Esophagus mucosa (tissue), 1 donor: ENCODE measurements at regions not wholly inside any gene's neighbourhood (a gene's known extent, or its start where the extent isn't known, plus 50 kb on each side); places are given as distances from the start of the nearest gene placed in this dataset.
"Not testable (repeated sequence)": the region's sequence is repeated elsewhere in the genome, so short reads cannot be mapped to it uniquely, and the experiment has no call there.

ENCODE experiments used
- ATAC-seq: fragments of 200-7000 bp; cut with Tn5 transposase; one replicate; pipeline ENCODE4 v1.9.1; 2020
- donor health status: DM: yes; HTN: yes; CAD: no.

DNA sequence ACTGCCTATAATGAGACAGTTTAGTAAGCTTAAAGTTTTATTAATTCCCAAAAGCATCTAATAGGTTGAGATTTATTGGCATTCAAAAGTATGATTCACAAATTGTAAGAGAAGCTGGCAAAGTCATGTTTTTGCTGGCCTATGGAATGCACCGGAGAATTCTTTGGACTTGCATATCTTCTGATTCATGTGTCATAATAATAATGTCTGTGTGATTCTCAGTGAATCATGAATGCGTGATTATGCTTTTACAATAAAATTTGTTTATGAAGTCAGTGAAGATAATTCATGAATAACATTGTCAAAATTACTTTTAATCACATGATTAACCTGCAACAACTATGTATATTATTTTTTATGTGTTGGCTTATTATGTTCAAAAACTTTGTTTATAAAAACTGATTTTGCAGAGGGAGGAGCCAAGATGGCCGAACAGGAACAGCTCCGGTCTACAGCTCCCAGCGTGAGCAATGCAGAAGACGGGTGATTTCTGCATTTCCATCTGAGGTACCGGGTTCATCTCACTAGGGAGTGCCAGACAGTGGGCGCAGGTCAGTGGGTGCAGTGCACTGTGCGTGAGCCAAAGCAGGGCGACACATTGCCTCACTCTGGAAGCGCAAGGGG lies 389.2 kb downstream of the SRGAP2C start:
- peak; percentile 57 for ATAC-seq

DNA sequence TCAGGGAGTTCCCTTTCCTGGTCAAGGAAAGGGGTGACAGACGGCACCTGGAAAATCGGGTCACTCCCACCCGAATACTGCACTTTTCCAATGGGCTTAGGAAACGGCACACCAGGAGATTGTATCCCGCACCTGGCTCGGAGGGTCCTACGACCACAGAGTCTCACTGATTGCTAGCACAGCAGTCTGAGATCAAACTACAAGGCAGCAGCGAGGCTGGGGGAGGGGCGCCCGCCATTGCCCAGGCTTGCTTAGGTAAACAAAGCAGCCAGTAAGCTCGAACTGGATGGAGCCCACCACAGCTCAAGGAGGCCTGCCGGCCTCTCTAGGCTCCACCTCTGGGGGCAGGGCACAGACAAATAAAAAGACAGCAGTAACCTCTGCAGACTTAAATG lies 389.7 kb downstream of the SRGAP2C start:
- not testable (repeated sequence) for ATAC-seq

DNA sequence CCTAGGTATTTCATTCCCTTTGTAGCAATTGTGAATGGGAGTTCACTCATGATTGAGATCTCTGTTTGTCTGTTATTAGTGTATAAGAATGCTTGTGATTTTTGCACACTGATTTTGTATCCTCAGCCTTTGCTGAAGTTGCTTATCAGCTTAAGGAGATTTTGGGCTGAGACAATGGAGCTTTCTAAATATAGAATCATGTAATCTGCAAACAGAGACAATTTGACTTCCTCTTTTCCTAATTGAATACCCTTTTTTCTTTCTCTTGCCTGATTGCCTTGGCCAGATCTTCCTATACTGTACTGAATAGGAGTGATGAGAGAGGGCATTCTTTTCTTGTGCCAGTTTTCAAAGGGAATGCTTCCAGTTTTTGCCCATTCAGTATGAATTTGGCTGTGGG lies 398.1 kb downstream of the SRGAP2C start:
- ATAC-seq = not testable (repeated sequence)

DNA sequence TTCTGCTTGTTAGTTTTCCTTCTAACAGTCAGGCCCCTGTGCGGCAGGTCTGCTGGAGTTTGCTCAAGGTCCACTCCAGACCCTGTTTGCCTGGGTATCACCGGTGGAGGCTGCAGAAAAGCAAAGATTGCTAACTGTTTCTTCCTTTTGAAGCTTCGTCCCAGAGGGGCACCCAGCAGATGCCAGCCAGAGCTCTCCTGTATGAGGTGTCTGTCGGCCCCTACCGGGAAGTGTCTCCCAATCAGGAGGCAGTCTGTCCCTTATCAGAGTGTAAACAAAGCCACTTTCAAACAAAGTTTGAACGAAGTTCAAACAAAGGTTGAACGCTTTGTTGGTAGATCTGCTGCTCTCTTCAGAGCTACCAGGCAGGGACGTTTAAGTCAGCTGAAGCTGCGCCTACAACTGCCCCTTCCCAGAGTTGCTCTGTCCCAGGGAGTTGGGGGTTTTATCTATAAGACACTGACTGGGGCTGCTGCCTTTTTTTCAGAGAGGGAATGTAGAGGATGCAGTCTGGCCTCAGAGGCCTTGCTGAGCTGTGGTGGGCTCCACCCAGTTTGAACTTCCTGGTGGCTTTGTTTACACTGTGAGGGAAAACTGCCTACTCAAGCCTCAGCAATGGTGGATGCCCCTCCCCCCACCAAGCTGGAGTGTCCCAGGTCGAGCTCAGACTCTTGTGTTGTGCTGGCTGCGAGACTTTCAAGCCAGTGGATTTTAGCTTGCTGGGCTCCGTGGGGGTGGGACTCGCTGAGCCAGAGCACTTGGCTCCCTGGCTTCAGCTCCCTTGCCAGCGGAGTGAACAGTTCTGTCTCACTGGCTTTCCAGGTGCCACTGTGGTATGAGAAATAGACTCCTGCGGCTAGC lies 401.8 kb downstream of the SRGAP2C start:
- ATAC-seq = no peak

DNA sequence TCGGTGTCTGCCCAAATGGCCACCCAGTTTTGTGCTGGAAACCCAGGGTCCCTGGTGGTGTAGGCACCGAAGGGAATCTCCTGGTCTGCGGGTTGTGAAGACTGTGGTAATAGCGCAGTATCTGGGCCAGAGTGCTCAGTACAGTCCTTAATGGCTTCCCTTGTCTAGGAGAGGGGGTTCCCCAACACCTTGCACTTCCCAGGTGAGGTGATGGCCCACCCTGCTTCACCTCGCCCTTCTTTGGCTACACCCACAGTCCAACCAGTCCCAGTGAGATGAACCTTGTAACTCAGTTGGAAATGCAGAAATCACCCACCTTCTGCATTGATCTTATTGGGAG lies 402.4 kb downstream of the SRGAP2C start:
- ATAC-seq = no peak

DNA sequence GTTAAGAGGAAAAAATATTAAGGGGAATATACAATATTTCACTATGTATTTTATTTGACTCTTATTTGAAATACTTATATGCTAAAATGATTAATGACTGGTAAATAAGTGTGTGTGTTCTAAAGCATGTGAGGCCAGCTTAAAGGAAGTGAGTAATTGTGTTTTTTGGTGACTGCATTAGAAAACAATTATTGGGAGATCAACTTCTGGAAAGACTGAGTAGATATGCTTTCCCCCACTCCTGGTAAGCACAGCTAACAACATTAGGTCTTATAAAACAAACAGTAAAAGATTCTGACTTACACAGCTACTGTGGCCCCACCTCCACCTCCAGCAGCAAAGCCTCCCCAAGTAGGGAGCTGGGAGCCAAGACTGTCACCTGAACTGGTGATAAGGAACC lies 403.0 kb downstream of the SRGAP2C start:
- ATAC-seq = no peak

DNA sequence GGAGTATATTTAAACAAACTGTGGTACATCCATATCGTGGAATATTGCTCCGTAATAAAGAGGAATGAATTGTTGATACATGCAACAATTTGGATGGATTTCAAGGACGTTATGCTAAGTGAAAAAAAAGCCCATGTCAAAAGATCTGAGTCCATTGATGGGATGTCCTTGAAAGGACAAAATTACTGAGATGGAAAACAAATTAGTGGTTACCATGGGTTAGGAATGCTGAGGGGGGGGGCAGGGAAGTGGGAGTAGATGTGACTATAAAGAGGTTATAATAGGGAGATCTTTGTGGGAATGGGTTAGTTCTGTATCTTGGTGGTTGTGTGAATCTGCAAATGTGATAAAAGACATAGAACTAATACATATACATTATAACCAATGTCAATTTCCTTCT lies 409.3 kb downstream of the SRGAP2C start:
- ATAC-seq = no peak

DNA sequence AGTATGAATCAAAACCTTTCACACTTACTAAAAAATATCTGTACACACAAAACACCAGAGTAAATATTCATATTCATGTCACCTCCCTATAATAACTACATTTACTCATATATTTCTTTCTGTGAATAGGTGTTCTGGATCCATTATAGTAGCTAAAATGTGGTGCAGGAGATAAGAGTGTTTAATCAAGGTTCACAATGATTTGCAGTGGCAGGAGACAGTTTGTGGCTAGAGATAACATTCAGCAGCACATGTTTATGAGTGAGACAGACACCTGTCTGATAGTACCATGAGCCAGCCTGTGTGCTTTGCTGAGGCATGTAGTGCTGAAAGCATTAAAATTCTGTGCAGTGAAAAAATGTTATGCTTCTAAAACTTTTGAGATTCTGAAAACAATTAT lies 410.3 kb downstream of the SRGAP2C start:
- ATAC-seq = no peak

DNA sequence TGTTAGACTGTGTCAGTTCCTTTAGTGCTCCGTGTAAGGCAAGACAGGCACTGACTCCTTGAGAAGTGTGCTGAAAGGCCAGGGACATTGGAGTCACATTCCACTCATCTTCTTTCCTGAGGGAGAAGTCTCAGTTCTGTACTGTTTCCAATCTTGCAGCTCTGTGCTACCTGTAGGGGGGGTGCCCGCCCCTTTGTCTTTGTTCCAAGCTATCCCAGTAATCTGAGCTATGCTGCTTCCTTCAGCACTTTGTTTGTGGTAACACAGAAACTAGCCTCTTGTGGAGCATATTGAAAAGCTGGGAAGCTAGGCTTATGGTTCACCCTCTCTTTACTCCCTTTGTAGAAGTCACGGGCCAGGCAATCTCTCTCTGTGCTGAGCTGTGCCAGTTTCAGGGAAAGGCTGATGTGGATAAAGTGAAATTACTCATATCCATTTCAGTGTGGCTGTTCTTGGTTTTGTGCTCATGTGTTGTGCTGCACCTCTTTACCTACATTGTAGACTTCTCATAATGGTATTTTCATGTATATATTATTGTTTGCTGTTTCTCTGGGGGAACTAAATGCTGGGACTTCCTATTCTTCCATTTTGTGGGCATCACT lies 420.2 kb downstream of the SRGAP2C start:
- ATAC-seq = not testable (repeated sequence)

DNA sequence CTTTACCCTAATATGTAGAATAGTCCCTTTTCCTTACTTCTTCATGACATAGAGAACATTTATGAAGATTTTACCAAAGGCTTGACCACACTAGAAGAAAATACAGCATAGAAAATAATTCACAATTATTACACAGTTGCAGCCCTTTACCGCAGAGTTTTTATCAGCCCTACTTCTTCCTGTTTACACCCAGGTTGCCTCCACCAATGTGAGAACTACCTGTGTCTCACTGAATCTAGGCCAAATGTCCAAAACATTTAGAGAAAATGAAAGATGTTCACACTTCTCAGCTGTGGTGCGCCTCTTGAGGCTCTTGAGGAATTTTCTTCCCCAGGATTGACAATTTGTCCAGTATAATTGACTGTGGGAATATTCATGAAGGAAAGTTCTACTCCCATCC lies 422.7 kb downstream of the SRGAP2C start:
- ATAC-seq = not testable (repeated sequence)
